Loucy (cell line): ENCODE measurements at regions not wholly inside any gene's neighbourhood (a gene's known extent, or its start where the extent isn't known, plus 50 kb on each side); places are given as distances from the start of the nearest gene placed in this dataset.

Source experiments
- CTCF ChIP-seq: fragments of 200-600 bp; sonication (generic); conservative IDR thresholded peaks from 2 replicates; pipeline ENCODE4 v1.5.1; 2014; ENCODE audit warnings: mild to moderate bottlenecking, antibody characterized with exemption, low read length
- EZH2phosphoT487 ChIP-seq: fragments of 200-600 bp; IDR thresholded peaks from 2 replicates; pipeline ENCODE4 v1.6.1; 2018; ENCODE audit warnings: antibody characterized with exemption, mild to moderate bottlenecking, moderate library complexity, borderline replicate concordance

- peak; percentile 16; the same call in 1 of the 2 replicates for TF ChIP-seq CTCF
- TF ChIP-seq EZH2phosphoT487 = no peak
Measured at GRCh38 chr18:72651033-72651432, 106.9 kb upstream of the CBLN2 start.
